ENCODE measurements at regions not wholly inside any gene's neighbourhood (a gene's known extent, or its start where the extent isn't known, plus 50 kb on each side); places are given as distances from the start of the nearest gene placed in this dataset.

GRCh38 chr2:116915673-116916072 lies 898.8 kb upstream of the DDX18 start:
- DNase-seq (ENCODE audit: low spot score) = no peak
- in situ Hi-C loops (cut with MboI; ENCODE audit: low sequenced_read_pairs, unreplicated experiment) = no loop called here
- TF ChIP-seq, protein P1, sequence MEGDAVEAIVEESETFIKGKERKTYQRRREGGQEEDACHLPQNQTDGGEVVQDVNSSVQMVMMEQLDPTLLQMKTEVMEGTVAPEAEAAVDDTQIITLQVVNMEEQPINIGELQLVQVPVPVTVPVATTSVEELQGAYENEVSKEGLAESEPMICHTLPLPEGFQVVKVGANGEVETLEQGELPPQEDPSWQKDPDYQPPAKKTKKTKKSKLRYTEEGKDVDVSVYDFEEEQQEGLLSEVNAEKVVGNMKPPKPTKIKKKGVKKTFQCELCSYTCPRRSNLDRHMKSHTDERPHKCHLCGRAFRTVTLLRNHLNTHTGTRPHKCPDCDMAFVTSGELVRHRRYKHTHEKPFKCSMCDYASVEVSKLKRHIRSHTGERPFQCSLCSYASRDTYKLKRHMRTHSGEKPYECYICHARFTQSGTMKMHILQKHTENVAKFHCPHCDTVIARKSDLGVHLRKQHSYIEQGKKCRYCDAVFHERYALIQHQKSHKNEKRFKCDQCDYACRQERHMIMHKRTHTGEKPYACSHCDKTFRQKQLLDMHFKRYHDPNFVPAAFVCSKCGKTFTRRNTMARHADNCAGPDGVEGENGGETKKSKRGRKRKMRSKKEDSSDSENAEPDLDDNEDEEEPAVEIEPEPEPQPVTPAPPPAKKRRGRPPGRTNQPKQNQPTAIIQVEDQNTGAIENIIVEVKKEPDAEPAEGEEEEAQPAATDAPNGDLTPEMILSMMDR (IDR thresholded peaks at IDR 0.05; ENCODE audit: borderline replicate concordance, control extremely low read depth, extremely low read depth, insufficient read depth, missing control alignments) = no peak

GRCh38 chr2:116917196-116917595 lies 897.3 kb upstream of the DDX18 start:
- DNase-seq (ENCODE audit: low spot score) = no peak
- in situ Hi-C loops (cut with MboI; ENCODE audit: low sequenced_read_pairs, unreplicated experiment) = no loop called here
- TF ChIP-seq, protein P1 (IDR thresholded peaks at IDR 0.05; ENCODE audit: borderline replicate concordance, control extremely low read depth, extremely low read depth, insufficient read depth, missing control alignments) = no peak

GRCh38 chr2:116918574-116918973 lies 895.9 kb upstream of the DDX18 start:
- no peak for DNase-seq (ENCODE audit: low spot score)
- in situ Hi-C loops (cut with MboI; ENCODE audit: low sequenced_read_pairs, unreplicated experiment) = no loop called here
- TF ChIP-seq, protein P1 (IDR thresholded peaks at IDR 0.05; ENCODE audit: borderline replicate concordance, control extremely low read depth, extremely low read depth, insufficient read depth, missing control alignments) = no peak

DNA sequence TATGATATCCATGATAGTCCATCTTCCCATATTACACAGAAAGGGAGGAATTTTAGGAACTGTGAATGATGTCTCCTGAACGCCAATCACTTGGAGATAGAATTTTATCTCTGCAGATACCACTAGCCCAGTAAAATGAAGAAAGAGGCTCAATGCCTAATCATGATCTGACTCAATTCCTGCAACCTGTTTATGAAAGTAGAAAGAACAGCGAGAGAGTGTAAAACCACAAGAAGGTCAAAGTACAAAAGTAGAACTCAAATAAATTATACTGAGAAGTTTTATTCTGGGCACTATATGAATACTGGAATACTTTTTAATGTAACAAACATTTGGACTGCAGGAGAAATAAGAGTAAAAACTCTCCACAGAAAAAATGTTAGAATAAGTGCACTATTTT lies 892.1 kb upstream of the DDX18 start:
- in situ Hi-C loops (cut with MboI; ENCODE audit: low sequenced_read_pairs, unreplicated experiment) = no loop called here
- DNase-seq (ENCODE audit: low spot score) = no peak
- TF ChIP-seq, protein P1 (IDR thresholded peaks at IDR 0.05; ENCODE audit: borderline replicate concordance, control extremely low read depth, extremely low read depth, insufficient read depth, missing control alignments) = no peak

- in situ Hi-C loops (cut with MboI; ENCODE audit: low sequenced_read_pairs, unreplicated experiment) = no loop called here
- TF ChIP-seq, protein P1 (IDR thresholded peaks at IDR 0.05; ENCODE audit: borderline replicate concordance, control extremely low read depth, extremely low read depth, insufficient read depth, missing control alignments) = no peak
These were observed 890.0 kb upstream of the DDX18 start for GRCh38 chr2:116924509-116924908.

GRCh38 chr2:116935097-116935814 lies 879.2 kb upstream of the DDX18 start:
- DNase-seq (ENCODE audit: low spot score) = no peak
- TF ChIP-seq, protein P1 (IDR thresholded peaks at IDR 0.05; ENCODE audit: borderline replicate concordance, control extremely low read depth, extremely low read depth, insufficient read depth, missing control alignments) = no peak
- in situ Hi-C loops (cut with MboI; ENCODE audit: low sequenced_read_pairs, unreplicated experiment) = no loop called here

More at GRCh38 chr2:116924509-116924908, 890.0 kb upstream of the DDX18 start:
- DNase-seq (ENCODE audit: low spot score) = no peak

Data from GM13976 (cell line).